ENCODE measurements at regions not wholly inside any gene's neighbourhood (a gene's known extent, or its start where the extent isn't known, plus 50 kb on each side); places are given as distances from the start of the nearest gene placed in this dataset.

GRCh38 chr17:77488531-77489238, 347.9 kb downstream of the SEC14L1 start (continued):
- no peak for TF ChIP-seq ASH2L (IDR thresholded peaks at IDR 0.05; ENCODE audit: low read length)
